H1 (cell line): ENCODE measurements at regions not wholly inside any gene's neighbourhood (a gene's known extent, or its start where the extent isn't known, plus 50 kb on each side); places are given as distances from the start of the nearest gene placed in this dataset.

Experiments
- CTCF ChIA-PET: fragments of 300-600 bp; sonication (Branson Sonifier 250); formaldehyde crosslinking; loops from one replicate; lab custom pipeline; 2021; ENCODE audit not compliant: partially characterized antibody; lab: Charles Lee
- POLR2A ChIA-PET: fragments of 300-600 bp; sonication (Branson Sonifier 250); formaldehyde crosslinking; loops from one replicate; lab custom pipeline; 2021; ENCODE audit warnings: inconsistent platforms; ENCODE audit not compliant: partially characterized antibody; lab: Charles Lee
- DNase-seq, 2 experiments: peaks; one replicate each; pipeline versions ENCODE4 v3.0.0 to v3.0.0-alpha.2; 2010 to 2022; ENCODE audit warnings: low spot score in 2 of 2, low read depth in 1 of 2, mixed read lengths in 1 of 2
- FAIRE-seq: peaks from 2 replicates; lab custom pipeline; 2011; peaks lifted over from hg19 to GRCh38; lab: Jason Lieb, UNC
- H2AFZ ChIP-seq: 2 replicates; pipeline ENCODE4 v1.8.1; 2012; ENCODE audit warnings: low read length, inconsistent platforms
- H2AK5ac ChIP-seq: 2 replicates; pipeline ENCODE4 v1.6.1; 2013; ENCODE audit warnings: low read depth, low read length
- H2BK120ac ChIP-seq: replicated peaks from 2 replicates; pipeline ENCODE3; 2013; ENCODE audit warnings: low read depth, low read length, inconsistent platforms
- H2BK12ac ChIP-seq: 2 replicates; pipeline ENCODE4 v1.6.1; 2013; ENCODE audit warnings: low read depth, low read length
- H2BK15ac ChIP-seq: 2 replicates; pipeline ENCODE4 v1.6.1; 2013; ENCODE audit warnings: low read length
- H2BK20ac ChIP-seq: 2 replicates; pipeline ENCODE4 v1.6.1; 2013; ENCODE audit warnings: low read length
- H2BK5ac ChIP-seq: 2 replicates; pipeline ENCODE4 v1.6.1; 2013; ENCODE audit warnings: low read depth, low read length
- H3K14ac ChIP-seq: 2 replicates; pipeline ENCODE4 v1.6.1; 2013; ENCODE audit warnings: inconsistent platforms; ENCODE audit not compliant: insufficient read length
- H3K18ac ChIP-seq: 2 replicates; pipeline ENCODE4 v1.6.1; 2013; ENCODE audit warnings: low read length; ENCODE audit errors: extremely low read depth
- H3K23ac ChIP-seq: 2 replicates; pipeline ENCODE4 v1.6.1; 2013; ENCODE audit warnings: inconsistent platforms; ENCODE audit not compliant: insufficient read length
- H3K23me2 ChIP-seq: 2 replicates; pipeline ENCODE4 v1.6.1; 2013; ENCODE audit warnings: low read depth, low read length
- H3K27ac ChIP-seq: 2 replicates; pipeline ENCODE4 v1.6.1; 2011; ENCODE audit warnings: low read depth, low read length, inconsistent platforms
- H3K27me3 ChIP-seq, 4 experiments: replicated peaks in 1 of 4; 1 replicate in 1 of 4; 2 replicates in 3 of 4; pipeline versions ENCODE4 v1.6.1 to v1.8.1; 2011 to 2013; ENCODE audit warnings: low read length in 3 of 4, mild to moderate bottlenecking in 3 of 4, inconsistent platforms in 2 of 4, mixed read lengths in 2 of 4, moderate library complexity in 1 of 4; ENCODE audit not compliant: control insufficient read depth in 3 of 4, insufficient read depth in 3 of 4; ENCODE audit errors: extremely low read depth in 1 of 4
- H3K36me3 ChIP-seq, 4 experiments: 2 replicates each; pipeline versions ENCODE4 v1.6.1 to v1.8.1; 2011 to 2013; ENCODE audit warnings: mild to moderate bottlenecking in 4 of 4, low read length in 3 of 4, moderate library complexity in 2 of 4, control low read depth in 1 of 4, inconsistent platforms in 1 of 4; ENCODE audit not compliant: insufficient read depth in 4 of 4, control insufficient read depth in 2 of 4
- H3K4ac ChIP-seq: replicated peaks from 2 replicates; pipeline ENCODE3; 2013; ENCODE audit warnings: low read length, low read depth, mixed read lengths, inconsistent platforms; ENCODE audit not compliant: insufficient read length
- H3K4me1 ChIP-seq, 4 experiments: replicated peaks in 1 of 4; 1 replicate in 1 of 4; 2 replicates in 3 of 4; pipeline versions ENCODE4 v1.6.1 to v1.8.1; 2011 to 2013; ENCODE audit warnings: low read length in 3 of 4, inconsistent platforms in 2 of 4, mixed read lengths in 1 of 4; ENCODE audit not compliant: insufficient read depth in 4 of 4, control insufficient read depth in 3 of 4
- H3K4me2 ChIP-seq, 2 experiments: 2 replicates each; pipeline versions ENCODE4 v1.6.1 to v1.8.1; 2011 to 2013; ENCODE audit warnings: low read depth in 2 of 2, low read length in 2 of 2, control low read depth in 1 of 2, inconsistent platforms in 1 of 2, mild to moderate bottlenecking in 1 of 2; ENCODE audit not compliant: insufficient read depth in 1 of 2
- H3K4me3 ChIP-seq, 4 experiments: fragments of 200-600, 300-600 bp in 1 of 4; sonication (generic), shearing (Covaris generic), sonication (Bioruptor Twin) in 1 of 4; 2 replicates each; pipeline versions ENCODE4 v1.5.1 to v1.8.1; 2011 to 2016; ENCODE audit warnings: low read length in 4 of 4, low read depth in 3 of 4, control low read depth in 2 of 4, inconsistent platforms in 2 of 4, mild to moderate bottlenecking in 2 of 4, mixed read lengths in 1 of 4, moderate library complexity in 1 of 4; ENCODE audit not compliant: insufficient read depth in 2 of 4; ENCODE audit errors: extremely low read depth in 1 of 4
- H3K56ac ChIP-seq: replicated peaks from 2 replicates; pipeline ENCODE3; 2013; ENCODE audit warnings: low read depth, mild to moderate bottlenecking, mixed read lengths, low read length, inconsistent platforms; ENCODE audit not compliant: insufficient read length
- H3K79me1 ChIP-seq: 2 replicates; pipeline ENCODE4 v1.6.1; 2013; ENCODE audit warnings: low read depth, low read length, control low read depth
- H3K79me2 ChIP-seq, 2 experiments: 2 replicates each; pipeline versions ENCODE4 v1.6.1 to v1.8.1; 2012 to 2013; ENCODE audit warnings: low read length in 2 of 2, mild to moderate bottlenecking in 2 of 2, inconsistent platforms in 1 of 2; ENCODE audit not compliant: insufficient read depth in 2 of 2, control insufficient read depth in 1 of 2
- H3K9ac ChIP-seq, 4 experiments: replicated peaks in 1 of 4; 1 replicate in 1 of 4; 2 replicates in 3 of 4; pipeline versions ENCODE4 v1.6.1 to v1.8.1; 2011 to 2013; ENCODE audit warnings: low read depth in 3 of 4, low read length in 3 of 4, control low read depth in 2 of 4, mild to moderate bottlenecking in 2 of 4, moderate library complexity in 2 of 4, inconsistent platforms in 1 of 4; ENCODE audit errors: extremely low read depth in 1 of 4
- H3K9me3 ChIP-seq, 2 experiments: 2 replicates each; pipeline versions ENCODE4 v1.6.1 to v1.8.1; 2012 to 2013; ENCODE audit warnings: mild to moderate bottlenecking in 2 of 2, moderate library complexity in 2 of 2, control low read depth in 1 of 2, inconsistent platforms in 1 of 2, low read depth in 1 of 2, low read length in 1 of 2, mixed read lengths in 1 of 2; ENCODE audit not compliant: insufficient read depth in 2 of 2
- H4K20me1 ChIP-seq, 2 experiments: replicated peaks in 1 of 2; 2 replicates each; pipeline versions ENCODE3 to v1.8.1; 2011 to 2013; ENCODE audit warnings: inconsistent platforms in 2 of 2, low read length in 2 of 2, mild to moderate bottlenecking in 1 of 2; ENCODE audit not compliant: insufficient read depth in 2 of 2, control insufficient read depth in 1 of 2
- H4K5ac ChIP-seq: 2 replicates; pipeline ENCODE4 v1.6.1; 2013; ENCODE audit warnings: low read length, low read depth, mixed read lengths, inconsistent platforms; ENCODE audit not compliant: insufficient read length
- H4K8ac ChIP-seq: 2 replicates; pipeline ENCODE4 v1.8.0; 2013; ENCODE audit warnings: mild to moderate bottlenecking, moderate library complexity, low read length, inconsistent platforms; ENCODE audit not compliant: insufficient read depth; ENCODE audit errors: extremely low read depth
- H4K91ac ChIP-seq: replicated peaks from 2 replicates; pipeline ENCODE3; 2013; ENCODE audit warnings: low read length, mixed read lengths, inconsistent platforms; ENCODE audit not compliant: insufficient read length
- ASH2L ChIP-seq: fragments of 200-600, 300-600 bp; sonication (generic); IDR thresholded peaks from one replicate; pipeline ENCODE4 v1.7.1; 2017; ENCODE audit warnings: low read length
- ATF2 ChIP-seq: IDR thresholded peaks from 2 replicates; pipeline ENCODE4 v1.6.1; 2012; ENCODE audit warnings: low read length, inconsistent platforms
- CHD1 ChIP-seq: IDR thresholded peaks from 2 replicates; pipeline ENCODE4 v1.6.1; 2012; ENCODE audit warnings: low read depth, low read length, improper control_type of control experiment
- EZH2 ChIP-seq: fragments of 200-600 bp; sonication (generic); IDR thresholded peaks from 2 replicates; pipeline ENCODE4 v1.7.1; 2012; ENCODE audit warnings: low read depth, mild to moderate bottlenecking, moderate library complexity, low read length, inconsistent platforms; ENCODE audit not compliant: severe bottlenecking
- GABPA ChIP-seq: IDR thresholded peaks from 2 replicates; pipeline ENCODE4 v1.6.1; 2011; ENCODE audit warnings: mild to moderate bottlenecking, low read length, moderate library complexity, borderline replicate concordance; ENCODE audit not compliant: insufficient read depth
- JUN ChIP-seq: IDR thresholded peaks from 2 replicates; pipeline ENCODE4 v1.6.1; 2011; ENCODE audit warnings: low read depth, mild to moderate bottlenecking, improper control_type of control experiment, low read length
- POLR2AphosphoS5 ChIP-seq: IDR thresholded peaks from 2 replicates; pipeline ENCODE4 v1.6.1; 2011; ENCODE audit warnings: low read depth, low read length
- SIX5 ChIP-seq: IDR thresholded peaks from 2 replicates; pipeline ENCODE4 v1.6.1; 2011; ENCODE audit warnings: mild to moderate bottlenecking, low read depth, low read length
- TAF1 ChIP-seq: IDR thresholded peaks from 2 replicates; pipeline ENCODE4 v1.6.1; 2011; ENCODE audit warnings: mild to moderate bottlenecking, low read depth, low read length
- WGBS, 2 experiments: shearing (Covaris generic) in 1 of 2; methylation state at CpG; one replicate each; pipeline versions ENCODE4 v1.1.6 to v1.1.7; 2013 to 2015; ENCODE audit warnings: low lambda C conversion rate in 2 of 2, mixed read lengths in 2 of 2, inconsistent platforms in 1 of 2, low coverage in 1 of 2, missing lambda C conversion rate in 1 of 2; ENCODE audit not compliant: insufficient replicate concordance in 2 of 2, insufficient coverage in 1 of 2, insufficient read length in 1 of 2; ENCODE audit errors: extremely low coverage in 1 of 2, missing lambda C conversion rate in 1 of 2; 5-methylcytosine and 5-hydroxymethylcytosine counted together

GRCh38 chr14:87419925-87420324 is 573.1 kb downstream of the GALC start:
- Histone ChIP-seq H3K23me2 (no peaks in the 10 kb centered on the region), H2BK15ac (no peak overlapping the region), H3K18ac (no peak overlapping the region), H3K9ac (no peak overlapping the region), H2BK5ac (no peak overlapping the region), H3K9me3 (peaks cover 26 to 29% of the 10 kb centered on the region in 2 experiments), H2BK20ac (no peak overlapping the region), H3K14ac (no peak overlapping the region), H4K91ac (no peak overlapping the region), H3K27me3 (no peaks in the 10 kb centered on the region), H3K27ac (no peak overlapping the region), H3K4me3 (no peak overlapping the region), H3K79me2 (no peaks in the 10 kb centered on the region), H4K20me1 (no peaks in the 10 kb centered on the region), H3K79me1 (no peaks in the 10 kb centered on the region), H3K4ac (no peak overlapping the region), H2AK5ac (no peak overlapping the region), H4K8ac (no peak overlapping the region), H2AFZ (no peak overlapping the region), H3K36me3 (no peaks in the 10 kb centered on the region; a peak in 1 of 8 replicates), H2BK12ac (no peak overlapping the region), H3K4me2 (no peak overlapping the region), H3K4me1 (no peaks in the 10 kb centered on the region), H3K56ac (no peak overlapping the region), H4K5ac (no peak overlapping the region), H3K23ac (no peak overlapping the region), H2BK120ac (no peak overlapping the region)
- DNase-seq: no peak
- WGBS, 2 experiments: 93% methylated on average over 2 of the region's 2 CpGs; no CpG with 5 or more reads in 1 of the 2 experiments
- TF ChIP-seq EZH2 (no peak), JUN (no peak), SIX5 (no peak), GABPA (no peak), ASH2L (no peak), TAF1 (no peak), ATF2 (no peak), POLR2AphosphoS5 (no peak), CHD1 (no peak)
- ChIA-PET CTCF (interaction anchor here (0.8 to 1.0 kb wide), 2 partner anchors 13 to 14 kb away, joined by 4 read pairs; no protein-coding TSS in a partner anchor), POLR2A (no interaction called here)
- no peak for FAIRE-seq
